DOHH2 (cell line): ENCODE measurements at regions not wholly inside any gene's neighbourhood (a gene's known extent, or its start where the extent isn't known, plus 50 kb on each side); places are given as distances from the start of the nearest gene placed in this dataset.

Experiments used
- EZH2phosphoT487 ChIP-seq: fragments of 200-600 bp; sonication (generic); IDR thresholded peaks from 2 replicates; pipeline ENCODE4 v1.6.1; 2017; ENCODE audit warnings: borderline replicate concordance, mild to moderate bottlenecking, antibody characterized with exemption, low read length, moderate library complexity, mixed read lengths
- TF ChIP-seq, protein P1 (sequence below): fragments of 200-600 bp; sonication (generic); IDR thresholded peaks from one replicate; pipeline ENCODE4 v1.5.1; 2014; ENCODE audit warnings: antibody characterized with exemption, mild to moderate bottlenecking, low read depth, low read length; ENCODE audit not compliant: poor library complexity, severe bottlenecking

DNA sequence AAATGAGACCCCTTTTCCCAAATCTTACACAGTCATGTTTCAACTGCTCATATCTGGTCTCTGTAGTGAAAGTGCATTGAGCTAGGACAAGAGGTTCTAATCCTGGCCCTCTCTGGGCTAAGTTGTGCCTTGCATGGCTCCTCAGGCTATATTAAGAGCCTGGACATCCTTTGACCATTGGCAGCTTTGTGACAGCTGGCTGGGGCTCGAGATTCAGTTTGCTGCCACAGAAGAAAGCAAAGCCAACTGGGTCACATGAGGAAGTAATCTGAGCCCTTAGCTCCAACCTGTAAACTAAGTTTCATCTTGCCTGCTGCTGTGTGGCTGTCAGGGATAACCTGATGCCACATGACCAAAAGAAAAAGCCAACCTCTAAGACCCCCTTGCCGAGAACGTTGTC lies 51.8 kb upstream of the JADE1 start:
- TF ChIP-seq, protein P1, sequence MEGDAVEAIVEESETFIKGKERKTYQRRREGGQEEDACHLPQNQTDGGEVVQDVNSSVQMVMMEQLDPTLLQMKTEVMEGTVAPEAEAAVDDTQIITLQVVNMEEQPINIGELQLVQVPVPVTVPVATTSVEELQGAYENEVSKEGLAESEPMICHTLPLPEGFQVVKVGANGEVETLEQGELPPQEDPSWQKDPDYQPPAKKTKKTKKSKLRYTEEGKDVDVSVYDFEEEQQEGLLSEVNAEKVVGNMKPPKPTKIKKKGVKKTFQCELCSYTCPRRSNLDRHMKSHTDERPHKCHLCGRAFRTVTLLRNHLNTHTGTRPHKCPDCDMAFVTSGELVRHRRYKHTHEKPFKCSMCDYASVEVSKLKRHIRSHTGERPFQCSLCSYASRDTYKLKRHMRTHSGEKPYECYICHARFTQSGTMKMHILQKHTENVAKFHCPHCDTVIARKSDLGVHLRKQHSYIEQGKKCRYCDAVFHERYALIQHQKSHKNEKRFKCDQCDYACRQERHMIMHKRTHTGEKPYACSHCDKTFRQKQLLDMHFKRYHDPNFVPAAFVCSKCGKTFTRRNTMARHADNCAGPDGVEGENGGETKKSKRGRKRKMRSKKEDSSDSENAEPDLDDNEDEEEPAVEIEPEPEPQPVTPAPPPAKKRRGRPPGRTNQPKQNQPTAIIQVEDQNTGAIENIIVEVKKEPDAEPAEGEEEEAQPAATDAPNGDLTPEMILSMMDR, result no peak
- no peak for TF ChIP-seq EZH2phosphoT487
